ENCODE measurements at regions not wholly inside any gene's neighbourhood (a gene's known extent, or its start where the extent isn't known, plus 50 kb on each side); places are given as distances from the start of the nearest gene placed in this dataset.

DNA sequence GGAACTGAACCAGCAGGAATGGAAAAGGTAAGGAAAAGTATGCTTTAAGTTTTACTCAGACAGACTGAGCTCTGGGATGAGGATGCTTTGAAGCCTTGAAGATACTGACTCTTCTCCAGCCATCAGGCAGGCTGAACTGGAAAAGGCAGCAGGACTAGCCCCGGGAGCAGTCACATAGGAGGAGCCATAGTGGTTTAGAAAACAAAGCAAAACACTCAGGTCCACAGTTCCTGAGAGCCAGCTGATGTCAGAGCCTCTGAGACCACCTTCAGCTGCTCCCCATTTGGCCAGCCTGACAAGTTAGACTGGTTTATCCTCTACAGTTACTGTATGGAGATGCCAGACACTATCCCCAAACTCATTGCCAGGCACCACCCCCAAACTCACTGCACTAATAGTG is 167.9 kb upstream of the CPEB2 start:
- Mint-ChIP-seq H3K27ac (no peak overlapping the region), H3K9me3 (peaks cover 0 to 10% (median 5%) of the 10 kb centered on the region in 7 donors), H3K4me1 (no peaks in the 10 kb centered on the region), H3K27me3 (peaks cover 0 to 15% (median 0%) of the 10 kb centered on the region in 3 donors), H3K36me3 (no peaks in the 10 kb centered on the region), H3K4me3 (no peak overlapping the region)
- DNase-seq (no peak), ATAC-seq (ENCODE audit: low read depth in 2 of 2) (no peak)

DNA sequence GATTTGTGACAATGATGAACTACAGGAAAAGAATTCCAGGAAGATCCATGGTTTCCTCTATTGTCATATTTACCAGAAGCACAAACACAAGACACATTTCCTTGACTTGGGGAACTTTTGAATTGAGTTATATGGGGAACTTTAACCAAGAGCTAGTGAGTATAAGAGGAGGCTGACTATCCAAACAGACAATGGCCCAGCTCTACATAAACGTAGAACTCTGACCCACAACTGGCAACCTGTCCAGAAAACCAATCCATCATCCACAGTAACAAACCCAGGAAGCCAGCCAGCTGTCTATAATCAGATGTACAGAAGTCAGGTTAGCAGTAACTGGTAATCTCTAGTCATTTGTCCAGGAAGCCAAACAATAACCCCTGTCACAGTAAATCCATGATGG is 167.0 kb upstream of the CPEB2 start:
- Mint-ChIP-seq H3K4me3 (no peak overlapping the region), H3K9me3 (peaks cover 2 to 10% (median 5%) of the 10 kb centered on the region in 7 donors), H3K27ac (no peak overlapping the region), H3K27me3 (peaks cover 0 to 15% (median 0%) of the 10 kb centered on the region in 3 donors), H3K36me3 (no peaks in the 10 kb centered on the region), H3K4me1 (no peaks in the 10 kb centered on the region)
- DNase-seq (no peak), ATAC-seq (ENCODE audit: low read depth in 2 of 2) (no peak)

DNA sequence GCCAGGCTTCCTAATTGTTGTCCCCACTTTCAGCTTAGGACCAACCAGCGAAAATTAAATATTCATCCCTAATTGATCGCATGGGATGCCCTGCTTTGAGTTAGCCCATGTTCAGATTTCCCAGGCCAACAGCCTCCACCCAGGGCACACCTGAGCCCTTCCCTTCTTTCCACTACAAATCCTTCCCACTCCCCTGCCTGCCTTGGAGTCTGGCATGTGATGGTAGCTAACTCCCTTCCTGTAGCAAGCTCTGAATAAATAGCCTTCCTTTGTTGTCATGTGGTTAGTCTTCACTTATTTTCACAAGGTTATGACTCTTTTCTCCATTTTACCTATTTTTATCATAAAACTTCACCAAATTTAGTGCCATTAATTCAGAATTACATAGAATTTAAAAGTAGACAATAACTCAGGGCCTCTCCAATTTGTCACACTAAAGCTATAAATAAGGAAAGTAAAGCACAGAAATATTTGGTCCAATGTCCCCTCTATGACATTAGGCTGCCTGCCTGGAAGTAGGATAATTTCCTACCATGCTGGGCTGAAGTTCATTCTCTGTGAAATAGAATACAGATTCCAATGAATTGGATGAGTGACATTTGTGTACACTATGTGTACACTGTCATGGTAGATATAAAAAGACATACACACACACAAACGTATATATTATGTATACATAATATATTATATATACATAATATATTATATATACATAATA is 166.4 kb upstream of the CPEB2 start:
- H3K4me3 Mint-ChIP-seq = no peak overlapping the region
- H3K4me1 Mint-ChIP-seq = no peaks in the 10 kb centered on the region
- H3K9me3 Mint-ChIP-seq = peaks cover 2 to 10% (median 5%) of the 10 kb centered on the region in 7 donors
- no peak for DNase-seq
- H3K27ac Mint-ChIP-seq = no peak overlapping the region
- H3K36me3 Mint-ChIP-seq = no peaks in the 10 kb centered on the region
- H3K27me3 Mint-ChIP-seq = peaks cover 0 to 13% (median 0%) of the 10 kb centered on the region in 3 donors
- no peak for ATAC-seq (ENCODE audit: low read depth in 2 of 2)

DNA sequence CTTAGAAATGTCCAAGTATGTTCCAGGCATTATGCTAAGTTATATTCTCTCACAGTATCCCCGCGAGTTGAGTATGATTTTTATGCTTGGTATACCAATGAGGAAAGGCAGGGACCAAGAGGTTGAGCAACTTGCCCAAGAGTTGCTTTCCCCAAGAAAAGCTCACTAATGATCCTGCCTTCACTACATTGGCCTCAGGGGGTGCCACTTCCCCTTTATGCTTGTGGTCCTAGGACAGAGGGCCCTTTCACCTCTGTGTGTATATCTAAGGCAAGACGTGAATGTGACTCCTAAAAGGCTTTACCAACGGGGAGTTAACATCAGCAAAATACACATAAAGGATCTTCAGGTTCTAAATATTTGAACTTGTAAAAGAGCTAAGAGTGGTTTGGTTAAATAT is 164.4 kb upstream of the CPEB2 start:
- no peak overlapping the region for H3K4me3 Mint-ChIP-seq
- H3K4me1 Mint-ChIP-seq = no peaks in the 10 kb centered on the region
- H3K27ac Mint-ChIP-seq = no peak overlapping the region
- no peak for ATAC-seq (ENCODE audit: low read depth in 2 of 2)
- DNase-seq = no peak
- H3K36me3 Mint-ChIP-seq = no peaks in the 10 kb centered on the region
- peaks cover 0 to 6% (median 0%) of the 10 kb centered on the region in 3 donors for H3K27me3 Mint-ChIP-seq
- peaks cover 2 to 10% (median 6%) of the 10 kb centered on the region in 7 donors for H3K9me3 Mint-ChIP-seq

DNA sequence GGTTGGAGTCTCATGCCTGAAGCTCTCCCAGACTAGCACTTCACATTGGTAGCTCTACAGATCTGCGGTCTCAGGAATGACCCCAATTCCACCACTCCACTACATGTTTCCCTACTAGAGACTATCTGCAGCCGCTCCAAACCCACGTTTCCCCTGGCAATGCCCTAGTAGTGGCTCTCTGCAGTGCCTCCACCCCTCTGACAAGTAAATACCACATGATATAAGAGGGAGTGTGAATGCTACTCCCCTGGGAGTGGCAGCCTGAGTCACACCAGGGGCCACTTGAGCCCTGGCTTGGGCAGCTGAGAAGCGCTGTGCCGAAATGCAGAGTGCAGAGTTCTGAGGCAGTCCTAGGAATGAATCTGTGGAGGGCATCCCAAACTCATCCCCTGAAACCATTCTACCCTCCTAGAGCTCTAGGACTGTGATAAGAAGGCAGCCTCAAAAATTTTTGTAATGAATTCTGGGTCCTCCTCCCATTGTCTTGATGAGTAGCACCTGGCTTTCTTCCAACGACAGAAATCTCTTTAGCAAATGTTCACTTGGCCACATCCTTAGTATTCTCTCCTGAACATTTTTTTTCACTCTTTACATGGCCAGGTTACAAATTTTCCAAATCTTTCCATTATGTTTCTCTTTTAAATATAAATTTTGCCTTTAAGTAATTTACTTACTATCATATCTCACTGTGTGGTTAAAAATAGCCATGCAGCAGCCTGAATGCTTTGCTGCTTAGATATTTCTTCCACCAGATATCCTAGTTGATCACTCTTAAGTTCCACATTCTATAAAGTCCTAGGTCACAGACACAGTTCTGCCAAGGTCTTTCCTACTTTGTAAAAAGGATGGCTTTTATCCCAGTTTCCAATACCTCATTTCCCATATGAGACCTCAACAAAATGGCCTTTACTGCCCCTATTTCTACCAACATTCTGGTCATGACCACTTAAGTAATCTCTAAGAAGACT is 160.2 kb upstream of the CPEB2 start:
- H3K4me3 Mint-ChIP-seq = no peak overlapping the region
- H3K27ac Mint-ChIP-seq = no peak overlapping the region
- peaks cover 0 to 10% (median 6%) of the 10 kb centered on the region in 7 donors for H3K9me3 Mint-ChIP-seq
- no peaks in the 10 kb centered on the region for H3K36me3 Mint-ChIP-seq
- H3K27me3 Mint-ChIP-seq = peaks cover 0 to 6% (median 0%) of the 10 kb centered on the region in 3 donors
- ATAC-seq (ENCODE audit: low read depth in 2 of 2) = no peak
- H3K4me1 Mint-ChIP-seq = no peaks in the 10 kb centered on the region
- no peak for DNase-seq

DNA sequence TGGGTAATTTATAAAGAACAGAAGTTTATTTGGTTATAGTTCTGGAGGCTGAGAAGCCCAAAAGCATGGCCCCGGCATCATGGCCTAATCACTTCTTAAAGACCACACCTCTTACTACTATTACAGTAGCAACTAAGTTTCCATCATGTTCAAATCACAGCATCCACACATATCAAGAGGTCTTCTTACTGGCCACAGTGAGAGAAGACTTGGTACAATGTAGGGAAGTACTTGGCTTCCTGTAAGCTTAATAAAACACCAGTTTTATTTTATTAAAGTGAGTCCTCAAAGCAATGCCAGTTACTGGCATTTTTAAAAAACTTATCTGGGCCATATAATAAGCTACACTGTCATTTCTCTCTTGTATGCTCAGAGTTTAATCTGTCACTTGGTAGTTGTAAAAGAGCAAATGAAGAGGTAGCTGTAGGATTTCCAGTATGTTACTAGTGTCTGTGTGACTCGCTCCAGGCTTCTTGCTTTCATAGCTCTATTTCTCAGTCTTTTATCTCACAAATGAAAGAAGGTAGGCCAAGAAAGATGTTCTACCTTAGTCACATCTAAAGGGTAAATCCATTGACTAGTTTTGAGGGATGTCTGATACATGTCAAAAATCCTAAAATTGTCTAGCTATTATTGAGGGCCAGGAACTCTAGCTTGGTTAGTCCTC is 159.2 kb upstream of the CPEB2 start:
- ATAC-seq (ENCODE audit: low read depth in 2 of 2) (no peak), DNase-seq (no peak)
- H3K4me1 Mint-ChIP-seq = no peaks in the 10 kb centered on the region
- H3K4me3 Mint-ChIP-seq = no peak overlapping the region
- H3K27ac Mint-ChIP-seq = no peak overlapping the region
- no peaks in the 10 kb centered on the region for H3K36me3 Mint-ChIP-seq
- H3K27me3 Mint-ChIP-seq = peaks cover 0 to 6% (median 0%) of the 10 kb centered on the region in 3 donors
- peaks cover 0 to 9% (median 6%) of the 10 kb centered on the region in 7 donors for H3K9me3 Mint-ChIP-seq

DNA sequence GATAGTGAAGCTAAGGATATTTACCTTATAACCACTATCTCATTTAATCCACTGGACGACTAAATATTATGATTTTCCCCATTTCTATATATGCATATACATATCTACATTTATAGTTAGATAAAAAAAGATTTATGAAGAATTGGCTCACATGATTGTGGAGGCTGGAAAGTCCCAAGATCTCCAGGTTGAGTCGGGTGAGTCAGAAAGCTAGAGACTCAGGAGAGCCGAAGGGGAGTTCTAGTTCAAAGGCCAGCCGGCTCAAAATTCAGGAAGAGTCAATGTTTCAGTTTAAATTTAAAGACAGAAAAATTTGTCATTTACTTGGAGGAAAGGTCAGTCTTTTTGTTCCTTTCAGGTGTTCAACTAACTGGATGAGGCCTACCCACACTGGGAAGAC is 158.2 kb upstream of the CPEB2 start:
- Mint-ChIP-seq H3K9me3 (peaks cover 0 to 6% (median 3%) of the 10 kb centered on the region in 7 donors), H3K4me1 (no peaks in the 10 kb centered on the region), H3K4me3 (no peak overlapping the region), H3K36me3 (no peaks in the 10 kb centered on the region), H3K27me3 (peaks cover 0 to 6% (median 0%) of the 10 kb centered on the region in 3 donors), H3K27ac (no peak overlapping the region)
- DNase-seq (no peak), ATAC-seq (ENCODE audit: low read depth in 2 of 2) (no peak)

DNA sequence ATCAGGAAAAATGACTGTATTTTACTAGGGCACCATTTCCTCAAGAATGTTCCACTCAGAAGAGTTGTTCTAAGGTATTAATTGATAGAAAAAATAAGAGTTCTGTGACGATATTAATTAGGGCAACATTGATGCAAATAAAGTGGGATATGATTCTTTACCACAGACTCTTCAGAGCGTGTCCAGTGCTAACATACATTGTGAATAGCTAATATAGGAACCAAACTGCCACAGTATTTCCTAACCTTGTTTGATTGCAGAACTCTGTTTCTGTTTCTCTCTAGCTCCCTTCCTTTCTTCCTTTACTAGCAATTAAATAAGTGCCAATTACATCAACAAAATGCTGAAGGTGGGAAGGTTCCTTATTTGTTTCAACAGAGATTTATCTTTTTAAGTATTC is 154.1 kb upstream of the CPEB2 start:
- no peaks in the 10 kb centered on the region for H3K4me1 Mint-ChIP-seq
- H3K4me3 Mint-ChIP-seq = no peak overlapping the region
- peaks cover 0 to 3% (median 0%) of the 10 kb centered on the region in 7 donors for H3K9me3 Mint-ChIP-seq
- DNase-seq (no peak), ATAC-seq (ENCODE audit: low read depth in 2 of 2) (no peak)
- H3K36me3 Mint-ChIP-seq = no peaks in the 10 kb centered on the region
- H3K27me3 Mint-ChIP-seq = peaks cover 0 to 10% (median 5%) of the 10 kb centered on the region in 3 donors
- no peak overlapping the region for H3K27ac Mint-ChIP-seq

DNA sequence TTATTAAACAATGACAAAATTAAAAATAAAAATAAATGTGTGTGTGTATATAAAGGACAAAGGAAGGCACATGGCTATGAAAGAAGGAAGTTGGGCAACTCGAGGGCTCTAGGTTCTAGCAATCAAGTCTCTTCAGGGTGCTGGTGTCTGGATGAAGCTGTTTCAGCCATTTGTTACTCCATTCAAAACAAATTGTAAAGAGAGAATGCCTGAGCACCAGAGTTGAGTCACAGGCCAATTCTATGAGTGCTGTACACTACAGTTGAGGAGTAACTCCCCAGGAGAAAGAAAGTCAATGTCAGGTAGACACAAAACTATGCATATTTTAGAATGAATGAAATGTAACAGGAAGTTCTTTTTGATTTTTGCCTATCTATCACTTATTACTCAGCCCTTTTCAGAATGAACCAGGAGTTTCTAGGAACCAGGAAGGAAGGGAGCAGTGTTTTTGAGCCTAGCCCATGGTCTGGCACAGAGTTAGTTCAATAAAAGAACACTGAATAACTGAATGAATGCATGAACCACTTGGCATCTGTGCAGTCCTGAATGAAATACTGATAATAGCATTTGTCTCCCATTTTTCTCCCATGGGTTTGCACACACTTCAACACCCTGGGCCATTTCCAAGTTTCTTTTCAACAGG is 151.7 kb upstream of the CPEB2 start:
- H3K9me3 Mint-ChIP-seq = peaks cover 0 to 6% (median 0%) of the 10 kb centered on the region in 7 donors
- no peaks in the 10 kb centered on the region for H3K36me3 Mint-ChIP-seq
- ATAC-seq (ENCODE audit: low read depth in 2 of 2) = no peak
- H3K27ac Mint-ChIP-seq = no peak overlapping the region
- no peak overlapping the region for H3K4me3 Mint-ChIP-seq
- H3K27me3 Mint-ChIP-seq = peaks cover 10% of the 10 kb centered on the region in 3 donors
- no peaks in the 10 kb centered on the region for H3K4me1 Mint-ChIP-seq
- no peak for DNase-seq

DNA sequence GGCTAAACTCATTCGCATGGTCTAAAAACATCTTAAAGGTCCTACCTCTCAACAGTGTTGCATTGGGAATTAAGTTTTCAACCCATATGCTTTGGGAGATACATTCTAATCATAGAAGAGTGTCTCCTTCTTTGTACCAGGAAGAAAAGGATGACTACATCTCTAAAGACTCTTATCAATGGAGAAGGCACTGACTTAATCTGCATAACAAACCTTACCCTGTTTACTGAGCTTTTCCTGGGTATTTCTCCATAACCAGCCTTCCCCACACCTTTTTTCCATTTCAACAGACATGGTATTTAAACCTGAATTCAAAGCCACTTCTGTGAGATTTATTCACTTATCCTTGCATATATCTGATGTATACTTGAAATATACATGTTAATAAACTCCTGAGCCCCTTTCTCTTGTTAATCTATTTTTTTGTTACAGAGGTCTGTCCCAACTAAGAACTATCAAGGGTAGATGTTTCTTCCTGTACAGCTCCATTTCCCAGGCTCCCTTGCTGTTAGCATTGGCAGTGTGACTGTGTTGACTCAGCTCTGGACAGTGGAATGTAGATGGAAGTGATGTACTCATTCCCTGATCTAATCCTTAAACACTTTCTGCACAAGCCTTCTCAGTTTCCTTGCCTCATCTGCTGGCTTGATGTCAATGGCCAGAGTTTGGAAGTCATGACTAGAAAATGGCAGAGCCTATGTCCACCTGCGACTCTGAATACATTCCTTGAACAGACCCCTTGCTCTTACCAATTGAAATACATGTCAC is 148.9 kb upstream of the CPEB2 start:
- Mint-ChIP-seq H3K4me1 (no peaks in the 10 kb centered on the region), H3K36me3 (no peaks in the 10 kb centered on the region), H3K4me3 (no peak overlapping the region), H3K9me3 (peaks cover 0 to 6% (median 0%) of the 10 kb centered on the region in 7 donors), H3K27ac (no peak overlapping the region), H3K27me3 (peaks cover 10 to 16% (median 10%) of the 10 kb centered on the region in 3 donors)
- DNase-seq (no peak), ATAC-seq (ENCODE audit: low read depth in 2 of 2) (no peak)

DNA sequence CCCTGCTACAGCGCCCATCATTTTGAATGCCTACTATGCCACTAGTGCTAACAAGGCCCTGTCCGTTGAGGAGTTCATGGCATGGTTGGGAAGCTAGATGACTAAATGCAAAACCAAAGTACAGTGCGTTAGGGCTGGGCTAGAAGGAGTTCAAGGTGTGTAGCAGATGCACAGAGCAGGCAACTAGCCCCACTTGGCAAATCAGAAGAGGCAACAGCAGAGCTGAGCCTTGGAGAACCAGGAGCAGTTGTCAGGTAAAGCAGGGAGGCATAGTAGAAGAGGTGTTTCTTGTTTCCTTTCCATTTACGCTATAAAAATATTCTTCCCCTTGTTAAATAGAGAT is 146.6 kb upstream of the CPEB2 start:
- DNase-seq = no peak
- Mint-ChIP-seq H3K27ac (peak overlapping the region in 1 of 6 donors; percentile 89), H3K9me3 (peaks cover 0 to 6% (median 0%) of the 10 kb centered on the region in 7 donors), H3K4me1 (no peaks in the 10 kb centered on the region), H3K36me3 (no peaks in the 10 kb centered on the region), H3K27me3 (peaks cover 10 to 21% (median 16%) of the 10 kb centered on the region in 3 donors), H3K4me3 (no peak overlapping the region)
- no peak for ATAC-seq (ENCODE audit: low read depth in 2 of 2)

DNA sequence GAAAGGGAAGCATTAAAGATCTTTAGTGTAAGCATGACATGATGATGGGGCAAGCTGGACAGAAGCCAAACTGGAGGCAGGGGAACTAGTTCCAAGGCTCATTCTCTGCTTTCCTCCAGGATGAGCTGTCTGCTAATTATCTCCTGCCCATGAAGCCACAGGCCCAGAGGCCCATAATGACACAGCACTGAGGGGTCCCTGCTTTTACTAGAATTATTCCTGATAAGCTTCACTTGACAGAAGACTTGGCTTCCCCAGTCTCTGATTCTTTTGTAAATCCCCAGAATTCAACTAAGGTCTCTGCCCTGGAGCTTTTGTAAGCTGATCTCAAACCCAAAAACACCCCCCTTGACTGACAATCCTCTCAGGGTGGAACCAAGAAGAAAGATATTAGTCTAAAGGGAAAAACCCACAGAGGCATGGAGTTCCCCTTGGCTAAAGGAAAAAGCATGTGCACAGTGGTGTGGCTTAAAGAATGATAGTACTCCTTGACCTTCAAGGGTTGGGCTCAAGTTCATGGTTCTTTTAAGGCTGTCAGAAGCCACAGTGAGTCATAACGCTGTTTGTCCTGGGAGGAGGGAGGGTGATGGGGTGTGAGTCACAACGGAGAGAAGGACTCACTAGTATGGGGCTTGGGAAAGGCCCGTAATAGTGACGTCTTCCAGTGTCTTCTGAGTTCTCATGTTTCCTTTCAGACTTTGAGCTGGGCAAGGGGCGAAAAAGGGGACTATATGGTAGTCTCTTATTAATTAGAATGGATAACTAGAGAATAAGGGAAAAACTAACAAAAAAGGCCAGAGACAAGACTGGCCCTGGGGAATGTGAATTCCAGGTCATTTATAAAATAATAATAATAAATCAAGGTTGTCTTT is 146.0 kb upstream of the CPEB2 start:
- Mint-ChIP-seq H3K4me3 (no peak overlapping the region), H3K4me1 (no peaks in the 10 kb centered on the region), H3K36me3 (no peaks in the 10 kb centered on the region), H3K27ac (no peak overlapping the region), H3K27me3 (peaks cover 10 to 21% (median 16%) of the 10 kb centered on the region in 3 donors), H3K9me3 (peaks cover 0 to 6% (median 0%) of the 10 kb centered on the region in 7 donors)
- DNase-seq = no peak
- ATAC-seq (ENCODE audit: low read depth in 2 of 2) = no peak

Data from naive B cell (primary cell).